ENCODE measurements at regions not wholly inside any gene's neighbourhood (a gene's known extent, or its start where the extent isn't known, plus 50 kb on each side); places are given as distances from the start of the nearest gene placed in this dataset.

- no peak for TF ChIP-seq CTCF (conservative IDR thresholded peaks at IDR 0.05)
- no peak for TF ChIP-seq ZFX (IDR thresholded peaks at IDR 0.05)
Measured at GRCh38 chr6:94893327-94893726, 684.0 kb upstream of the MANEA start.
